ENCODE measurements at regions not wholly inside any gene's neighbourhood (a gene's known extent, or its start where the extent isn't known, plus 50 kb on each side); places are given as distances from the start of the nearest gene placed in this dataset.
"Not testable (repeated sequence)": the region's sequence is repeated elsewhere in the genome, so short reads cannot be mapped to it uniquely, and the experiment has no call there.

DNA sequence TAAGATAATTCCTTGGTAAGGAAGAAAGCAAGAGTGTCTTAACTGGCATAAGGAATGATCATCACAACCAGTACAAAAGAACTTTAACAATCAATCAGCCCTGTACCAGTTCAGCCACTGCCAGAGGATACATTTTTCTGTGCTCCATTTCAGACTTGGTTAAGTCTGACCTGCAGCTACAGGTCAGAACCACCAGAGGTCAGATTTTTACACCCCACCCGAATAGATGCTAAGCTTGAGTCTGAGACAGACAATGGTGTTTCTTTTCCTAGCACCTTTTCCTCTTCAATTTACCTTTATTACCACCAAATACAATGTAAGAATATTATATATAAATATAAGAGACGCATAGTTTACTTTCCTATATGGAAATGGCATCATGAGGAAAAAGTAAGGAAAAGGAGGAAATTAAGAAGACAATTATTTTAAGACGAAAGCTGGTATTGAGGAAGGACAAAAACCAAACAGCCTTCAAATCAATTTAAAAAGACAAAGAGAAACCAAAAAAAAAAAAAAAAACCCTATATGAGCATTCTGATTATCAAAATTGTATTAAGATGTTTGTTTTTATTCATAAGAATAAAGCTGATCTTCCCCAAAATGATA is 215.3 kb upstream of the TTC29 start:
- peak; percentile 46 for DNase-seq (ENCODE audit: low spot score)

DNA sequence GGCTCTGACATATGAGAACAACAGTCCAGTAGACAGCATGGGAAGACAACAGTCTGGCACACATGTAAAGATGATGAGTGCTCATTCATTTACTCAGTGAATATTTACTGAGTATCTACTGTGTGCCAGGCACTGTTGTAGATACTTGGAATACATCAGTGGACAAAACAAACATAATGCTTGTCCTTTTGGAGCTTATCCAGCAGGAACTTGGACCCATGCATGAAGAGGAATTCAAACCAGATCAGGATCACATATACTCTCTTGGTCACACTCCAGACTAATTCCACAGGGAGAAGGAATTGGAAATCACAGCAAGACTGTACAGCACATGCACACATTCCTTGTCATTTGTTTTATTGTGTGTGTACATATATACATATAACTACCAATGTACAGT is 217.6 kb upstream of the TTC29 start:
- no peak for DNase-seq (ENCODE audit: low spot score)

DNA sequence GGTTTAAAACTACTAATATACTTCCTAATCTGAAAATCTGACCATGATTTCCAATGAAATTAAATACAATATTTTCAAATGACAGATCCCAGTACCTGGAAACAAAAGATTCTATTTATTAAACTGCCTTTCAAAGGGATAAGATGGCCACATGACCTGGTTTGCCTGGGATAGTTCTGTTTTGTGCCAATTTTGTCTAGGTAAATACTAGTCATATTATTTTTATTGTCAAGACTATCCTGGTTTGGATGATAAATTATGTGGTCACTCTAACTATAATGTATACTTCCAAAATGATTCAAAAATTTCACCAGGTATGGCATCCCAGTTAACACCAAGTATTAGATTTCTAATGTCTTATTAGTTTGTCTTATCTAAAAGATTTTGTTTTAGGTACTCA is 222.5 kb upstream of the TTC29 start:
- not testable (repeated sequence) for DNase-seq (ENCODE audit: low spot score)

DNA sequence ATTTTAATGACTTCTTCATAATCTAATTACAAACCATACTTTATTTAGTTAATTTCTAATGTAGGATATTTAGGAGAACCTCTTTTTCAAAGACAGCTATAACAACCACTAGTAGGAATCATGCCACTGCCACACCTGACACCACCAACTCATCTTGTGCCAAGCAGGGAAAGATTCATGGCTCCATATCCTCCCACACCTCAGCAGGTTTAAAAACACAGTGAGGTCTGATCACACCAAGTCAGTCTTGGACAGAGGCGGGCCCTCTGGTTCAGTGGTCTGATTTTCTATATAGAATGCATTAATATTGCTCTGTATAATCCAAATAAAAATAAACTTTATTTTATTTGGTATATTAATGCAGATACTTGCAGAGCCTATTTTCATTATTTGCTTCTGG is 227.7 kb upstream of the TTC29 start:
- no peak for DNase-seq (ENCODE audit: low spot score)

DNA sequence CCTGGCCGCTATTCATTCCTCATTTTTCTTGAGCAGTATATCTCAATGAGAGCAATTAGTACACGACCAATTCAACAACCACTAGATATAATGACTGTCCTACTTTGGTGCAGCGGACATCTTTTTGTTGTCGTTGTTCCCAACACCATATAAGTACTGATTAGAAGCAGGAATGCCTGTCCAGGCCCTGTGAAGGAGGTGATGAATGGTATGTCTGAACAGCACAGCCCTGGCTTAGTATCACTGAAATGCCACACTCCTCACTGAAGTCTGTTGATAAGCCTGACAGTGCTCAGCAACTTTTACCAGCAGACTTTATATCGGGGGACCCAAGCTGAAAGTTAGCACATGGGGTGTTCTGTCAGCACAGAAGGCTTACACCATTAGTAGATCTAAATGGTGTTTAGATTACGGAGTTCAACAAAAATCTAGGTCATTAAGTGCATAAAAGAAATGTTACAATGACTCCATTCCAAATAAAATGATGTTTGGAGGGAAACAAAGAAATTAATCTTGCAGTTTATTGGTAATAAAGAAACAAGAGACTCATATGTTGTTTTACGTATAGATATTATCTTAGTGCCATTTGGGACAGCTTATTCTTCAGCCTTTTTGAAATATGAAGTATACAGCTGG is 228.3 kb upstream of the TTC29 start:
- no peak for DNase-seq (ENCODE audit: low spot score)

DNA sequence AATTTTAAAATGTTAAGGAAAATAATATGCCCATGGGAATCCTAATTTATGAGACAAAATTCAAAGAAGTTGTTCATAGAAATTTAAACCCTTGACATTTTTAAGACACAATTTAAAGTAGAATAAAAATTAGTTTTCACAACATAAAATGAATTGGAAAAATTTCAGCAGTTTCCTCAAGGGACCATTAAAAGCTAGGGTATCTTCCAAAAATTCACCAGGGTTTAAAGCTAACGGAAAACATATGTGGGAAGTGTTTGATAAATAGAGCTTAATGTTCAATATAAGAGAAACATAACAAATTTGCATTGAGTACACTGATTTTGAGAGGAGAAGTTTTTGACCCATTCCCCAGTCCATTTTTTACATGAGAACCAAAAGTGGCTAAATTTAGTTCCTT is 228.9 kb upstream of the TTC29 start:
- DNase-seq (ENCODE audit: low spot score) = no peak

DNA sequence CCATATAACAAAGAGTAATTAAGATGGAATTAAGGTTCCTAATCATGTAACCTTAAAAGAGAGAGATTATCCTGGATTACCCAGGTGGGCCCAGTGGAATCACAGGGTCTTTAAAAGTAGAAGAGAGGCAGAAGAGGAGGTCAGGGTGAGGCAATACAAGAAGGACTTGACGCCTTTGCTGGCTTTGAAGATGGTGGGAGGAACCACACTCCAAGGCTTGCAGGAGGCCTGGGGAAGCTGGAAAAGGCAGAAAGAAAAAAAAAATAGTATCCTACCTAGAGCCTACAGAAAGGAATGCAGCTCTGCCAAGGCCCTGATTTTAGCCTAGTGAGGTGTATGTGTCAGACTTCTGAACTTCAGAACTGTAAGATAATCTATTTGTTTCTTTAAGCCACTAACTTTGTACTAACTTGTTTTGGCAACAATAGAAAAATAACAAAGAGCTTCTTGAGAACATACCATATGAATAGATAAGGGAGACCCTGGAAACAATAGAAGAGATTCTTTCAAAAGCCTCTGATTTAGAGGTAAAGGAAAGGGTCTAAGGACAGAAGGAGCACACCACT is 229.9 kb upstream of the TTC29 start:
- DNase-seq (ENCODE audit: low spot score) = no peak

DNA sequence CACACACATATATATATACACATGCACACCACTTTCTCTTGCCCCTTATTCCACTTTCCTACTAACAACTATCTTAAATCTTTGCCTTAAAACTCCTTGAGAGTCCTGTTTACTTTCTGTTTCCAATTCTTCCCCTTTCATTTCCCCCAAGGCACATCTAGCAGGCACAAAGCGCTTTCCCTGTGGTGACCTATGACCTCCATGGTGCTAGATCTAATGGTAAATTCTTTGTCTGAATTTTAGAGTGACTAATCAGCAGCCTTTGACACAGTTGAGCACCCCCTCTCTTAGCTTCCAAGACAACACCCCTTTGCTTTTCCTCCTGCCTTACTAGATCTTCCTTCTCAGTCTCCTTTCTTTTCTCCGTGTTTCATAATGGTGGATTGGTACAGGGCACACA is 236.4 kb upstream of the TTC29 start:
- no peak for DNase-seq (ENCODE audit: low spot score)

DNA sequence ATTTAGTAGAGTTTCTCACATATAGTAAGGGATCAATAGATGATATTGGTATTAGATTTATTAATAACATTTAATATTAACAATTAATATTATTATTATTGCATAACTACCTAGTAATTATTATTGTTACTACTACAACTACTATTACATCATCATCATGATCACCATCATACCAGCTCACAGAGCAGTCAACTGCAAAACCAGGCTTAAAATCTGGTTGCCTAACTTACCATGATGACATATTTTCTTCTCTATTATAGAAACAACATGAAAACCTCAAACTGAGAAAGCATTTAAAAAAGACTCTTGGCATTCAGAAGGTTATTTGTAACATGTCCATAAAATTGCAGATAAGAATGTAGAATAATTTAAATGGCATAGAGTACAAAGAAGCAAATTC is 247.0 kb upstream of the TTC29 start:
- DNase-seq (ENCODE audit: low spot score) = no peak

DNA sequence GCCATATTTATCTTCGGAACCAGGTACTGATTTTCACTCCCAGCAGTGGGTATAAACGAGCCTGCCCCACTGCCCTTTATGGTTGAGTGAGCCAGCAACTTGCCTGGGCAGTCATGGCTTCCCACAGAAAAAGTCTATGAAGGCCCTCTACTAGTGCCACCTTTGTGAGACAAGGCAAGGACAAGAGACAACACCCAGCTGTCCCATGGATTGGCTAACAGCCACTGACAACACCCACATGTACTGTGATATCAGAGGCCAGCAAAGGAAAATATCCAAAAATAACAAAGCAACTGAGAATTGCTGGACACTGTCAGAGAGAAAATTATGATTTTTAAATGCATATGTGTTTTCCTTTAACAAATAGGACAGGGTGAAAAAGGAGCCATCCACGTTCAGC is 248.4 kb upstream of the TTC29 start:
- no peak for DNase-seq (ENCODE audit: low spot score)

DNA sequence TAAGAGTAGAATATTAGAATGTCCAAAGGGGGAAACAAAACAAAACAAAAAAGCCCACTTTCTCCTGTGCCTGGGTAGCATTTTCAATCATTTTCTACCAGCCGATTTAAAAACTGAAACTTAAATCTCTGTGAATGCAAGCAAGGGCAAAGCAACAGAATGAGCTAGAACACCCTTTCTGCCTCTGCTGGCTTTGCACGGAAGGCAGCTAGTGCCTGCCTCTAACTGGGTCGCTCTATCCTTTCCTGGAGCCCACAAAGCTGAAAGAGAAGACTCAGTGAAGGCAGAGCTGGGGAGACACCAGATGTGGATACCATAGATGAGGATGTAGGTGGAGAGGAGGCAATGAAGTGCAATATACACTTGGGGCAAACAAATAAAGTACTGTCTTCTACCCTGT is 248.9 kb upstream of the TTC29 start:
- DNase-seq (ENCODE audit: low spot score) = no peak

DNA sequence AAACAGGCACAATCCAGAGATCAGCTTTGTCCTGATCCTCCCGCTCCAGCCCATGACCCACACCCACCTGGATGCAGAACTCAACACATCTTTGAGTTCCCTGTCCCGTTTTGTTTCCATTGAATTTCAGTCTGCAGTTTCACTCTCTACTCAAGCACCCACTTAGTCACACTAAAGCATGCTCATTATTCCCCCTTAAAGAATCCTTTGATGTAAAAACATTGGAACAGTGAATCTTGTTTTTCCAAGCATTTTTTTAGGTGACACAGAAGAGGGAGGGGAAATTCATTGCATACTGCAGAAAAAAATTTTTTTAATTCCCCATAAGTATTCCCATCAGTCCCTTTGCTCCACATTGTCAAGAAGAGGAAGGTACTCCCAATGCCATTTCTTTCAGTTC is 249.7 kb upstream of the TTC29 start:
- no peak for DNase-seq (ENCODE audit: low spot score)

DNA sequence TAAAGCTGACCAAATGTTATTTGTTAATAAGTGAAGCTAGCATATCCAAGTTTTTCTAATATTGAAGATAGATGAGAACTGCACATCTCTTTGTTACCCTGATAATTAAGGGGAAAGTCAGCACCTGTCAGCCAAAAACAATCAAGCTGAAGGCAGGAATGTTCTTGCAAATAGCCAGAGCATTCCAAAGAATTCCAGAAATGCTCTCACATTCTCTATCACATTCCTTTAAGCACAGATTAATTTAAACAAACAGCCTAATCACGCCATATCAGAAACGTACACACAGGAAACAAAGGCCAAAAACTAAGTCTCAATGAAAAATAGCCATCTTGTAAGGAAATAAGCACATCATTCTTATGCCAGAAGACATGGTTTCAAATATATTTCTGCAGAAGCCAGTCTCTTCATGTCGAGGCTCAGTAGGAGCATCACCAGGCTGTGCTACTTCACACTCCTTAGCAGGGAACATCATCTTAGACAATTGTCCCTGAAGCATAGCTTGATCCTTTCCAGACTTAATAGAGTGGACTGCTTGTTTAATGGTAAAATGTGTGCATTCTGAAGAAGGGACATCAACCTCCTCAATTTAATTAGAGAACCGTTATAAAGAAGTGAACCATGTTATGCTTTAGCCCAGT is 252.9 kb upstream of the TTC29 start:
- no peak for DNase-seq (ENCODE audit: low spot score)

DNA sequence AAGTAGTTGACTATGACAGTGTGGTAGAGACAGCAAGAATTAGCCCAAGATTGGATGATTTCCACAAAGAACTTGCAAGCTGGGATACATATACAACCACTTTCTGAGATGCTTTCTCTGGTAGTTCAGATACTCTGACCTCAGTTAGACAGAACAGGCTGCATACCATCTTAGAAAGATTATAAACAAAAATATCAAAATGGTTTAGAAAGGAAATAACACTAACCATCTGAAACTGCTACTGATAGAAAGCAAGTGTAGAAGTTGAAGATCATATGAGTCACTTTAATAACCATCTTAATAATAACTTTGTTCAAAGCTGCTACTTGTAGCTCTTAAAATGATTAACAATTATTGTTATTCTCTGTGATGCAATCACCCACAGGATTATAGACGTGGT is 255.4 kb upstream of the TTC29 start:
- DNase-seq (ENCODE audit: low spot score) = no peak

DNA sequence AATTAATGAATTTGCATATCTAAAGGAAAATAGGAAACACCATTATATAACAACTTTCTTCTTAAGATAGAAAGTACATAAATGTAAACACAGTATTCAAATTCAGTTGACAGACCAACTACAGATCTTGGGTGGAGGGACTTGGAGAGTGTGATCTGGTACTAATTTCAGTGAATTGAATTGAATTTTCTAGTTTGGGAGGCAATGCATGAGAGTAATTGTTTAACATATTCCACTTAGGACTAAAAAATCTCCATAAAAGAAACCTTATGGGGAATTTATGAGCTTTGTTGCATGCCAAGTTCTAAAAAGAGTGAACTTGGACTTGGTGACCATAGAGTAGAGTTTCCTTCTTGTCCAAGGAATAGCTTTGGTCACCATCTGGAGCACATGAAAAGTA is 261.1 kb upstream of the TTC29 start:
- DNase-seq (ENCODE audit: low spot score) = no peak

DNA sequence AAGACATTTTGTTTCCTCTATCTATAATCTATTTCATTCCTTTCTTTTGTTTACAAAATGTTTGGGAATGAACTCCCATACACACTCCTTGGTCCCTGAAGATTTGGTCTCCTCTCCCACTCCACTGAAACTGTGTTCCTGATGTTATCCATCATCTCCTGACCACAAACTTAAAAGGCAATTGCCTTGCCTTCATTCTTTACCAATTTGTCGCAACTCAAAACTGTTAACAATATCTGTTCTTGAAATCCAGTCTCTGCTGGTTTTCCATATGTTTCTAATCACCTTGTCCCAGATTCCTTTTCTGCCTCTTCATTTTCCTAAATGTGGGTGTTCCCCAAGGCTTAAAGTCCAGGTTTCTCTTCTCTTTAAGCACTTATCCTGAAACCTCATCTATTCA is 262.2 kb upstream of the TTC29 start:
- DNase-seq (ENCODE audit: low spot score) = no peak

DNA sequence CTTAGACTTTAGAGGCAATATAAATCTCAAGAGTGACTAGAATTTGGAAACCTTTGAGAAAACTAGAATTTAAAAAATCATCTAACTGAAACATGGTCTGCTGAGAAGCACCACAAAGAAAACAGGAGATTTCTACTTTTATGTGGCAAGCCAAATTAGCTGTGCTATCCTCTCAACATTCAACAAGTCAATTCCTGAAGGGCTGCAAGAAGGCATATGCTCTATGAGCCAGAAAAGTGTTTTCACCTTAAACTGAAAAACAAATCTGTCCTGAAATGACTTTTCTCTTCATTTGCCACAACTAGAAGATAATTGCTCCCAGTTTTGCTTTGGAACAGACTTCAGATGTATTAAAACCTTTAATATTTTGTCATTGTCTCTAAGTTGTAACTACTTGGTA is 263.2 kb upstream of the EDNRA start:
- no peak for DNase-seq (ENCODE audit: low spot score)

DNA sequence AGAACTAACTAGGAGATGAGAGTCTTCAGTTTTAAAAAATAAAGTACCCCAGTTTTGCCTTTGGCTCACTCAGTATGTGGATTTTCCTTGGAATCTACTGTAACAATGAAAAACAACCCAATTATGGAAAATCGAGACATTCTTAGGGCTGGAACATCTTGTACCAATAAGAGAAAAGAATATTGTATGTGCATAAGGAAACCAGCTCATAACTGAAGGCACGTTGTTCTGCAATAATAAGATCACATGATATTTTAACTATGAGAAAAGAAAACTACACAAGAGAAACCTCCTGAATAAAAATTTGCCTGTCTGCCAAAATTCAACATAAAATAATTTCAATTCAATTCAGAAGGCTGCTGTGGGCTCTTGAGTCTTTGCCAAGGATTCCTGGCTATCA is 261.8 kb upstream of the EDNRA start:
- no peak for DNase-seq (ENCODE audit: low spot score)

DNA sequence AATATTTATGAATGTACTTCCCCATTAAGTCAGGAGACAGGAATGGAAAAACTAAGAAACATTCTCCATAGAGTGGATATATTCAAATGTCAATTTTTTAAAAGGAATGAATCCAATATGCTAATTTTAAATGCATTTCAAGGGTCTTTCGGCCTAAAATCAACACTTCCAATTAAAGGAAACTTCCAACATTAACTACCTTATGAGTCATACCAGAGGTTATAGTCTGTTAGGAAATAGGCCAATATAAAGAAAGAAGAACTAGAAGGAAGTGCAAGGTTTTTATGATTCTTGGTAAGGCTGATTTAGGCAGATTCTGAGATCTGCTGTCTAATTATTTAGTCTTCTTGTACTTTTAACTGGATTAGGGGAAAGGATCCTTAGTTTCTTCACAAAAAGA is 260.1 kb upstream of the EDNRA start:
- no peak for DNase-seq (ENCODE audit: low spot score)

DNA sequence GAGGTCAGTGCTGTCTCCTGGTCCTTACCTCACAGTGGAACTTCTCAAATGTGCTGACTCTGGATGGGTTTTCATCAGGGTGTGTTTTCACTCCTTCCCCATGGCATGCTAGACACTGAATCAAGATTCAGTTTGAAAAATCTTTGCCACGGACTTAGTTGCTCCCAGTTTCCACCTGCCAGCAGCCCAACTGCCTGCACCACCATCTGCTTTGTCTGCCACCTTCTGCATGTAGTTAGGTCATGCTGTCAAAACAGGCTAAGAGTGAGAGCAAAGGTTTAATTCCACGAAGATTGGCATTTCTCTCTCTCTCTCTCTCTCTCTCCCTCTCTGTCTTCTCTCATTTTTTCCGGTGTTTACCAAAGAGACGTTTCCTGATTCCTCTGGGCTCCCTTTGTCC is 258.0 kb upstream of the EDNRA start:
- DNase-seq (ENCODE audit: low spot score) = no peak

DNA sequence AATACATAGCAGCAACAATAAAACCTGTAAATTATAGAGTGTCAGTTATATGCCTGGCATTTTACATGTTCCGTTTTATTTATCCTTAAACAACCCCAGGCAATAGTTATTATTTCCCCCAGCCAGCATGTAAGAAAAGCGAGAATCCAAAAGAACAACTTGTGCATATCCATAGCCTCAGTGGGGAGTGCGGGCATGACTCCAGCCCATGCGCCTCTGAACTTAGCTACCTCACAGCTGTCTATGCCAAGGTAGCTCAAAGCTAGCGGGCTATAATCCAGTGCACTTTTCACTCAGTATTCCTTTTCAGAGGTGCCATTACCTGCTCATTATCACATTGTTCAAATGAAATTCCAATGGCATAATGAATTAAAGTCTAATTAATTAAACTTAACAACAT is 257.3 kb upstream of the EDNRA start:
- no peak for DNase-seq (ENCODE audit: low spot score)

DNA sequence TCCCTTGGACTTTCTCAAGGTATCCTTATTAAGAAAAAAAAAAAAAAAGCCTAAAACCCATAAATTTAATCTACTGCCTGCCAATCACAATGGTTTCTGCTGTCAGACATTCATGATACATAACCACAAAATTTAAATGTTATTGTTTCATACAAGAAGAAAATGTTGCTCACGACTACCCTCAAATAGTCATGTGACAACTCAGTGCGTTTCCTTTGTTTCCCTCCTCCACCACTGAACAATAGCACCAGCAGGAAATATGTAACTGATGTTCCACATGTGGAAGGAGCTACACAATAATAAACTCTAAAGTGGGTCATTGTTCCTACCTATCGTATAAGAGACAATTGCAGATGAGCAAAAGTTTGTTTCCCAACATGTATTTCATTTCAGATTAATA is 244.1 kb upstream of the EDNRA start:
- no peak for DNase-seq (ENCODE audit: low spot score)

DNA sequence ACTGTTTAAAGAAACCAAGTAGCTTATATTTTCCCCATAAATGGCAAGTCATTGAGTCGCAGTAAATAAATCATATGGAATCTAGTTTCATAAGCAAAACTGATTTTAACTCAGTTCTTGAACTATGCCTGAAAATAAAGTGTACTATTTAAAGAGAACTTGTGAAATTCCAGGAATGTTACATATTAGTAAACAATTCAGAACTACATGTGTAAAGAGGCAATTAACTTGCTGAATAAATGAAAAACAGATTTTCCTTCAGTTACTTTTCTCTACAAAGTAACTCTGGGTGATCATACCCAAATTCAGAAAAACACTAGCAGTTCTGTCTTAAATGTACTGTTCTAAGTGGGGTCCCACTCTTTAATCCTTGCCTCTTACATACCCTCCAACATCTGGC is 236.1 kb upstream of the EDNRA start:
- no peak for DNase-seq (ENCODE audit: low spot score)

DNA sequence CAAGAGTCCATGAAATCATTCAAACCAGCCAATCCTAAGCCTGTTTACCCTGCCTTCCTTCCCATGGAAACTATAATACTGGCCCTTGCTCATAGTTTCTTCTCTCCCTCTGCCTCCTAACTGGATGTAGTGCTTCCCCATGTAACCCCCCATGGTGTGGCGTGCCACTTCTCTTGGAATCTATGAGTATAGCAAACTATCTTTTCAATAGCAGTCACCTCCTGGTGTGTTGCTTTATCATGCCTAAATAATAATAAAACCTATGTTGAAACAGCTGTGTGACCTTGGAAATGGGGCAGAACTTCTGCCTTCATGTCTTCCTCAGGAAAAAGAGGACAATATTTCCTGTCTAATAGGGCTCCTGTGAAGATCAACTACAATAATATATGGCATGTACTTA is 234.8 kb upstream of the EDNRA start:
- no peak for DNase-seq (ENCODE audit: low spot score)
